ENCODE measurements at regions not wholly inside any gene's neighbourhood (a gene's known extent, or its start where the extent isn't known, plus 50 kb on each side); places are given as distances from the start of the nearest gene placed in this dataset.

DNA sequence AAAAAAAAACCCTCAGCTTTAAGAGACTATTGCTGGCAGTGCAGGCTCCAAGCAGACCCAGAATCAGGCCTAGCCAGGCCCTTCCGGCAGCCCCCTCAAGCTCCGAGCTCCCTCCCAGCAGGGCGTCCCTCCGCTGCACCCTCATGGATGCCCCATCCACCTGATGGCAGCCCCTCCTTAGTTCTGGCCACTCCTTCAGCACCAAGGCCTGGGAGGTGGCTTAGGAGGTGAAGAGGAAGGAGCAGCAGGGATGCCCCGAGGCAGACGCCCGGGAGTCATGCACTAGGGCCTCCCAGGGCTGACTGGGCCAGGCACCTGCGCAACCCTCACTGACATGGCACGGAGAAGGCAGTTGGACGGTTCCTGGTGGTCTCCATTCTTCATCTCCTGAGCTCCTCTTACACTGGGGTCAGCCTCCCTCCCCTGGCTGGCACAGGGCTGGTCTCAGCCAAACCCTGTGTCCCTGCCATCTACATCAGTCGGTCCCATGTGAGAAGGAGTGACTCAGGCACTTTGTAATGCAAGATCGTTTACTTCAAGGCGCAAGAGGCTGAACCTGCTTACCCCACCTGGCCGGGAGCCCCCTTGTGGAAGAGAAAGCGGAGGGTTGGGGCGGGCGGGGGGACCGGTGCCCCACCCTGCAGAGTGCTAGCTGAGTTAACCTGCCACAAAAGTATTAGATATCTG, 53.5 kb upstream of the ID2 start:
- no peak for DNase-seq

DNA sequence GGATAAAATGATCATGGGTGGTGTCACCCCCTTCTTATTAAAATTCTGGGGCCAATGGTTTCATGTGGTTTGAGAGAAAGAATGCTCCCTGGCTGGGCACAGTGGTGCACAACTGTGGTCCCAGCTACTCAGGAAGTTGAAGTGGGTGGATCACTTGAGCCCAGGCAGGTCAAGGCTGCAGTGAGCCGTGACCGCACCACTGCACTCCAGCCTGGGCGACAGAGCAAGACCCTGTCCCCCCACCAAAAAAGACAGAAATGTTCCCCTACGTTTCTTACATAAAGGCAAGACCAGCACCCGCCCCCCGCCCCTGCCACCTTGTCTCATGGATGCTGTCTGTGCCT, 53.0 kb upstream of the ID2 start:
- no peak for DNase-seq

DNA sequence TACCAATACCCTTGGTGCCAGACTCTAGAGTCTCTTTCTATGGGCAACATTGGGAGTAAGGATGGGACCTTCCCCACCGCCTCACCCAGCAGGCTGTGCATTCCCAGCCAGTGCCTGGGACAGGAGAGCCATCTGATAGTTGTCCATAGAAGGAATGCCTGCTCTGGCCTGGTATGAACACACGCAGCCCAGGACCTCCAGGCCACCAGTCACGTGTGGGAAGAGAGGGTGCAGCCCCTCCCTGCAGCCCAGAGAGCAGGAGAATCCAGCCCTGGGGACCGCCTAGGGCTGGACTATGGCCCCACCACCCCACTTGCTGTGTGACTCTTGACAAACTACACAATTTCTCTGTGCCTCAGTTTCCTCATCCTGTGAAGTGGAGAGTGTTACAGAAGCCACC, 52.5 kb upstream of the ID2 start:
- no peak for DNase-seq

DNA sequence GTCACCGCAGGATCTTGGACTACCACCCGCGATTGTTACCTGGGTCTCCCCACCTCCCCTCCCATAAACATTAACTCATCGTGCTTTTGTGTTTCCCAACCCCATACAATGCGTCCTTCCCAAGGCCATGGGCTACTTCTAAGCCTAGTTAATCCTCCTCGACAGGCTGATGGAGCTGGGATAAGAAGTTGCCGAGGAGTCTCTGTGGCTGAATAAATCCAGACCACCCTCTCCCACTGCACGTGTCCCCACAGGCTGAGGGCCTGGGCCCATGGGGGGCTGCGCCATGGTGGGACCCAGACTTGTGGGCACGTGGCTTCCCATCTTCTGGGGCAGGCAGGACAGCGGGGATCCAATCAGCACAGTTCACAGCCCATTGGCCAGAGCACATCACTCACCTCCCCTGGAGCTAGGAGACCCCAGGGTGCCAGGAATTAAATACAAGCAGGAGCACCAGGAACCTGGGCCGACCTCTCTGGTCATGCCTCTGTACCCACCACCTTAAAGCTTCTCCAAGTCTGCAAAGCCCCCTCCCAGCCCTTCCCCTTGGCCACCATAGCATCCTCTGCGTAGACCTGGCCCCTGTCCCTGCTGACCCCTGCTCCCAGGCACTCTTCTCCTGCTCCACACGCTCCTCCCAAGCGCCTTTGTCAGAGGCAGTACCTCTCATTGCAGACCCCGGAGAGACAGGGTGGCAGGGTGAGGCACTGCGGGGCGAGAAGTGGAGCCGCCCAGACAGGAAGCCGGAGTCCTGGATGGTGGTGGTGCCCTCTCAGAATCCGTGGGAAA, 51.0 kb upstream of the ID2 start:
- no peak for DNase-seq

DNA sequence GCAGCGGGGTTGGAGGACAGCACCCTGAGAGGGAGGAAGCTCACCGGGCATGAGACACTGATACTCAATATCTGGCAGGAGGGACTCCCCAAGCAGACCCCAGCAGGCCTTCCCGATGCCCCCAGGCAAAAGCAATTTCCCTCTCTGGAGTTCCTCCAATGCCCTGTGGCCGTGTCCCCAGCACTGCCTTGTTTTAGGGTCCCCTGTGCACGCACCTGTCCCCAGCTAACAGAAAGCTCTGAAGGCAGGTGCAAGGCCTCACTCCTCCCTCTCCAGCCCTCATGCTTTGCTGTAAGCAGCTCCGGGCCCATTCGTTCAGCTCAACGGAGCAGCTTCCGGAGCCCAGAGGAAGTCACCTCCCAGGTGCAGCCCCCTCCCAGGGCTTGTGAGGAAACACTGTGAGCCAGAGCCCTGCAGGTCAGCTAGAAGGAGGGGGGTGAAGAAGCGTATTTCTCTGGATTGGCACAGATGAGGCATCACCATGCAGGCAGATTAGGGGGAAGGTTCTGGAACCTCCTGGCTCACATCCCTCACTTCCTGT, 50.3 kb upstream of the ID2 start:
- DNase-seq = no peak
